H9 (cell line): ENCODE measurements at regions not wholly inside any gene's neighbourhood (a gene's known extent, or its start where the extent isn't known, plus 50 kb on each side); places are given as distances from the start of the nearest gene placed in this dataset.

Source experiments
- DNase-seq: peaks from one replicate; pipeline ENCODE4 v3.0.0-alpha.2; 2017
- H2AFZ ChIP-seq: one replicate; pipeline ENCODE4 v1.6.1; 2013; ENCODE audit warnings: mild to moderate bottlenecking, low read length, control low read depth, moderate library complexity
- H2AK5ac ChIP-seq: 2 replicates; pipeline ENCODE4 v1.6.1; 2013; ENCODE audit warnings: low read length, control low read depth, mixed read lengths; ENCODE audit not compliant: insufficient read length
- H2BK120ac ChIP-seq: one replicate; pipeline ENCODE4 v1.6.1; 2013; ENCODE audit warnings: low read depth, mild to moderate bottlenecking, low read length, control low read depth, inconsistent platforms; ENCODE audit not compliant: poor library complexity, severe bottlenecking
- H2BK12ac ChIP-seq: 2 replicates; pipeline ENCODE4 v1.6.1; 2013; ENCODE audit warnings: low read length, control low read depth, mixed read lengths, low read depth; ENCODE audit not compliant: insufficient read length
- H2BK15ac ChIP-seq: 2 replicates; pipeline ENCODE4 v1.6.1; 2013; ENCODE audit warnings: low read depth, low read length, control low read depth
- H2BK20ac ChIP-seq: one replicate; pipeline ENCODE4 v1.6.1; 2013; ENCODE audit warnings: low read depth, mild to moderate bottlenecking, low read length, control low read depth, inconsistent platforms; ENCODE audit not compliant: poor library complexity, severe bottlenecking
- H2BK5ac ChIP-seq: 2 replicates; pipeline ENCODE4 v1.6.1; 2013; ENCODE audit warnings: low read length, control low read depth, mixed read lengths; ENCODE audit not compliant: insufficient read length
- H3K14ac ChIP-seq: 2 replicates; pipeline ENCODE4 v1.6.1; 2013; ENCODE audit warnings: low read length, control low read depth; ENCODE audit not compliant: insufficient read depth
- H3K18ac ChIP-seq: 2 replicates; pipeline ENCODE4 v1.6.1; 2013; ENCODE audit warnings: low read depth, mild to moderate bottlenecking, mixed read lengths, low read length, control low read depth; ENCODE audit not compliant: insufficient read length
- H3K23ac ChIP-seq: 2 replicates; pipeline ENCODE4 v1.6.1; 2013; ENCODE audit warnings: low read length, control low read depth, mixed read lengths, low read depth; ENCODE audit not compliant: insufficient read length
- H3K23me2 ChIP-seq: 2 replicates; pipeline ENCODE4 v1.6.1; 2013; ENCODE audit warnings: low read depth, mild to moderate bottlenecking, mixed read lengths, low read length, control low read depth; ENCODE audit not compliant: insufficient read length, poor library complexity, severe bottlenecking
- H3K27ac ChIP-seq: 2 replicates; pipeline ENCODE4 v1.5.1; 2013; ENCODE audit warnings: low read length, control low read depth, mixed read lengths, low read depth; ENCODE audit not compliant: insufficient read length
- H3K27me3 ChIP-seq: 2 replicates; pipeline ENCODE4 v1.6.1; 2013; ENCODE audit warnings: low read length, control low read depth, inconsistent platforms; ENCODE audit not compliant: insufficient read depth
- H3K4ac ChIP-seq: 2 replicates; pipeline ENCODE4 v1.6.1; 2013; ENCODE audit warnings: low read depth, mild to moderate bottlenecking, control low read depth, inconsistent platforms, low read length, moderate library complexity
- H3K4me1 ChIP-seq: 2 replicates; pipeline ENCODE4 v1.6.1; 2013; ENCODE audit warnings: low read length, control low read depth, inconsistent platforms; ENCODE audit not compliant: insufficient read depth
- H3K4me2 ChIP-seq: 2 replicates; pipeline ENCODE4 v1.6.1; 2013; ENCODE audit warnings: low read length, control low read depth, mixed read lengths; ENCODE audit not compliant: insufficient read length, insufficient read depth
- H3K56ac ChIP-seq: 2 replicates; pipeline ENCODE4 v1.6.1; 2013; ENCODE audit warnings: low read depth, mild to moderate bottlenecking, mixed read lengths, low read length, control low read depth; ENCODE audit not compliant: insufficient read length
- H3K79me1 ChIP-seq: 2 replicates; pipeline ENCODE4 v1.6.1; 2013; ENCODE audit warnings: low read depth, mild to moderate bottlenecking, moderate library complexity, low read length, control low read depth, inconsistent platforms; ENCODE audit not compliant: insufficient read depth, poor library complexity, severe bottlenecking
- H3K79me2 ChIP-seq: 2 replicates; pipeline ENCODE4 v1.6.1; 2013; ENCODE audit warnings: low read length, control low read depth, inconsistent platforms; ENCODE audit not compliant: insufficient read depth
- H3K9ac ChIP-seq: 2 replicates; pipeline ENCODE4 v1.6.1; 2013; ENCODE audit warnings: low read length, control low read depth, mixed read lengths; ENCODE audit not compliant: insufficient read length; ENCODE audit errors: extremely low read depth
- H3K9me3 ChIP-seq: one replicate; pipeline ENCODE4 v1.6.1; 2013; ENCODE audit warnings: low read depth, low read length, inconsistent platforms; ENCODE audit not compliant: control insufficient read depth
- H3T11ph ChIP-seq: one replicate; pipeline ENCODE4 v1.6.1; 2013; ENCODE audit warnings: mild to moderate bottlenecking, low read length, control low read depth, inconsistent platforms
- H4K20me1 ChIP-seq: one replicate; pipeline ENCODE4 v1.6.1; 2013; ENCODE audit not compliant: control insufficient read depth, insufficient read length, insufficient read depth
- H4K5ac ChIP-seq: 2 replicates; pipeline ENCODE4 v1.6.1; 2013; ENCODE audit warnings: low read depth, mild to moderate bottlenecking, mixed read lengths, low read length, control low read depth; ENCODE audit not compliant: insufficient read length
- H4K8ac ChIP-seq: replicated peaks from 2 replicates; pipeline ENCODE4 v1.6.1; 2013; ENCODE audit warnings: low read length, control low read depth, mixed read lengths, low read depth; ENCODE audit not compliant: insufficient read length
- H4K91ac ChIP-seq: 2 replicates; pipeline ENCODE4 v1.6.1; 2013; ENCODE audit warnings: low read depth, mild to moderate bottlenecking, moderate library complexity, mixed read lengths, low read length, control low read depth; ENCODE audit not compliant: insufficient read length
- H3K27ac Mint-ChIP-seq, 3 experiments: 2 replicates in 2 of 3; 3 replicates in 1 of 3; pipeline ENCODE4 v1.8.0; 2020 to 2021; ENCODE audit warnings: mixed read lengths in 3 of 3, mild to moderate bottlenecking in 1 of 3, moderate library complexity in 1 of 3
- H3K27me3 Mint-ChIP-seq: 2 replicates; pipeline ENCODE4 v1.8.0; 2021; ENCODE audit warnings: low read depth, mild to moderate bottlenecking, moderate library complexity, mixed read lengths
- H3K36me3 Mint-ChIP-seq, 3 experiments: 2 replicates in 2 of 3; 3 replicates in 1 of 3; pipeline ENCODE4 v1.8.0; 2020 to 2021; ENCODE audit warnings: low read depth in 3 of 3, mixed read lengths in 3 of 3; ENCODE audit not compliant: insufficient read depth in 1 of 3
- H3K4me1 Mint-ChIP-seq, 2 experiments: 2 replicates each; pipeline ENCODE4 v1.8.0; 2020; ENCODE audit warnings: mixed read lengths in 2 of 2
- H3K4me3 Mint-ChIP-seq, 2 experiments: 2 replicates in 1 of 2; 3 replicates in 1 of 2; pipeline ENCODE4 v1.8.0; 2020 to 2021; ENCODE audit warnings: mild to moderate bottlenecking in 2 of 2, mixed read lengths in 2 of 2, moderate library complexity in 1 of 2
- H3K9me3 Mint-ChIP-seq, 2 experiments: 2 replicates in 1 of 2; 3 replicates in 1 of 2; pipeline ENCODE4 v1.8.0; 2020; ENCODE audit warnings: mild to moderate bottlenecking in 2 of 2, mixed read lengths in 2 of 2, moderate library complexity in 1 of 2
- CTCF ChIP-seq: fragments of 200-600 bp; sonication (generic); conservative IDR thresholded peaks from 3 replicates; pipeline ENCODE4 v1.8.0; 2021; ENCODE audit warnings: antibody characterized with exemption, mild to moderate bottlenecking
- WGBS: extraction: QIAGEN DNeasy Blood & Tissue Kit; methylation state at CpG from one replicate; pipeline ENCODE4 v1.1.7; 2013; ENCODE audit warnings: missing lambda C conversion rate, low lambda C conversion rate, mixed read lengths; ENCODE audit not compliant: insufficient read length; ENCODE audit errors: extremely low coverage; 5-methylcytosine and 5-hydroxymethylcytosine counted together

- no peak overlapping the region for H3K56ac ChIP-seq
These were observed 451.1 kb downstream of the RWDD3 start for GRCh38 chr1:95685081-95685480.

More at GRCh38 chr1:95685081-95685480, 451.1 kb downstream of the RWDD3 start:
- Mint-ChIP-seq H3K4me1 (peaks cover 8 to 10% of the 10 kb centered on the region in 2 experiments), H3K9me3 (no peaks in the 10 kb centered on the region; a peak in 1 of 5 replicates), H3K27ac (no peak overlapping the region), H3K36me3 (no peaks in the 10 kb centered on the region), H3K4me3 (no peak overlapping the region), H3K27me3 (no peaks in the 10 kb centered on the region)
- H3K27ac ChIP-seq = no peak overlapping the region
- H3K4ac ChIP-seq = no peak overlapping the region
- H2BK12ac ChIP-seq = no peak overlapping the region
- no peak overlapping the region for H3K14ac ChIP-seq
- H2AFZ ChIP-seq = no peak overlapping the region
- no peak overlapping the region for H4K8ac ChIP-seq
- DNase-seq = no peak
- no peak for TF ChIP-seq CTCF
- no peak overlapping the region for H2AK5ac ChIP-seq
- H3K9ac ChIP-seq = no peak overlapping the region
- no peak overlapping the region for H3K23ac ChIP-seq
- no peaks in the 10 kb centered on the region for H3K9me3 ChIP-seq
- no peaks in the 10 kb centered on the region for H3K23me2 ChIP-seq
- H3T11ph ChIP-seq = no peak overlapping the region
- H2BK15ac ChIP-seq = no peak overlapping the region
- H3K79me2 ChIP-seq = no peaks in the 10 kb centered on the region
- H4K5ac ChIP-seq = no peak overlapping the region
- no peaks in the 10 kb centered on the region for H3K79me1 ChIP-seq
- no peak overlapping the region for H2BK20ac ChIP-seq
- WGBS = no CpG with 5 or more reads among the region's 2 CpGs
- H3K27me3 ChIP-seq = no peaks in the 10 kb centered on the region
- H4K20me1 ChIP-seq = no peaks in the 10 kb centered on the region
- H2BK120ac ChIP-seq = no peak overlapping the region
- H2BK5ac ChIP-seq = no peak overlapping the region
- no peaks in the 10 kb centered on the region for H3K4me1 ChIP-seq
- H3K4me2 ChIP-seq = no peak overlapping the region
- H3K18ac ChIP-seq = no peak overlapping the region
- H4K91ac ChIP-seq = no peak overlapping the region
